HG02678 (cell line): ENCODE measurements at regions not wholly inside any gene's neighbourhood (a gene's known extent, or its start where the extent isn't known, plus 50 kb on each side); places are given as distances from the start of the nearest gene placed in this dataset.

Experiments used
- ATAC-seq: cut with Tn5 transposase; IDR thresholded peaks from one replicate; pipeline ENCODE4 v1.9.1; 2021; ENCODE audit warnings: mild to moderate bottlenecking, moderate library complexity; ENCODE audit not compliant: unreplicated experiment

GRCh38 chr12:4056910-4057845 lies 184.0 kb upstream of the PARP11 start:
- no peak for ATAC-seq

- no peak for ATAC-seq
Observed at GRCh38 chr12:4054630-4055029, 181.4 kb upstream of the PARP11 start.

DNA sequence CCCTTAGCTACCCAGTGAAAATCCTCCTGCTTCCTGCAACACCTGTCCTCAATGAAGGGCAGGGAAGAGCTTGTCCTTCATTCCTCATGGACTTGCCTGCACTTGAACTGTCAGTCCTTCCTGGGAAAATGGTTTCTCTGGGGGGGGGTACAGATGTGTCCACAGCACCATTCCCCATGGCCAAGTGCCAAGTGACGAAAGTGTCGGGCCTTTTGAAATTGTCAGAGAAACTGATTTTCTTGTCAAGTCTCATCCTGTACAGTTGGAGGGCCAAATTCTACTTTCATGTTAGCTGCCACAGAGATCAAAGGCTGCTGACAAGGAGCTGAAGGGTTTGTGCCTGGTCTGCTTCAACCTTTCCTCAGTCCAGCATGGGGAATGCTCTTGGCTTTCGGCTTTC lies 179.5 kb upstream of the PARP11 start:
- no peak for ATAC-seq

GRCh38 chr12:4051596-4051995 lies 178.4 kb upstream of the PARP11 start:
- no peak for ATAC-seq

GRCh38 chr12:4050340-4050739 lies 177.1 kb upstream of the PARP11 start:
- ATAC-seq = no peak

DNA sequence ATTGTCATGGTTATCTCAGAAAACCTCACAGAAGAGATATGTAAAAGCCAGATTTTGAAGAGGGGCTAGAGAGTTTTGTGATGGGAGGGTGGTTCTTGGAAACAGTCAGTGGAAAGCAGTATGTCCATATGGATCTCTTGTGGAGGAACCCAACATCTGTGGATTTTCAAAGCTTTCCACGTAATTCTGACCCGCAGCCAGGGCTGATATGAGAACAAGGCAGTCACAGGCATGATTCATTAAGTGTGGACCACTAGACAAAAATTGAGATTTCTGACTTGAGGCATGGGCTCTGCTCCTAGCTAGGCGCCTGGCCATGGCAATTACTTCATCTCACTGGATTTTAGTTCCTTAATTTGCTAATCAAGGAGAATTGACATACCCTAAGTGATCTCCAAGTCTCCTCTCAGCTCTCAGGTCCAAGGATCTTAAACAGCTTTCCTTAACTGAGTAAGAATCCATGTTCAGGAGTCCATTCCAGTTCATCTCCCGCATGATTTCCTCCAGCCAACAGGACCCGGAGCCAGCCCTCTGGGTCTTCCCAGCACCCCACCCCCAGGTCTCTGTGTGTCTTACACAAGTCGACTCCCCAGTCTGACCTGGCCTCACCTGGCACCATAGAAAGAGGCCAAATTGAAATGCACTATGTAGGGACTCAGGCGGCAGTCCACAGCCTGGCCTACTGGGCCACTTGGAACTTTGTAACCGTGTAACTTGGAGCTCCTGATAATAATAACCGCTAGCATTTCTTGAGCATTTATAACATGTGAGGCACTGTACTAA lies 176.3 kb upstream of the PARP11 start:
- ATAC-seq = no peak

- ATAC-seq = no peak
Observed at GRCh38 chr12:4047421-4047820, 174.2 kb upstream of the PARP11 start.

- ATAC-seq = no peak
Observed at GRCh38 chr12:4046495-4046840, 173.3 kb upstream of the PARP11 start.

GRCh38 chr12:4045786-4046494 lies 172.7 kb upstream of the PARP11 start:
- ATAC-seq = no peak

DNA sequence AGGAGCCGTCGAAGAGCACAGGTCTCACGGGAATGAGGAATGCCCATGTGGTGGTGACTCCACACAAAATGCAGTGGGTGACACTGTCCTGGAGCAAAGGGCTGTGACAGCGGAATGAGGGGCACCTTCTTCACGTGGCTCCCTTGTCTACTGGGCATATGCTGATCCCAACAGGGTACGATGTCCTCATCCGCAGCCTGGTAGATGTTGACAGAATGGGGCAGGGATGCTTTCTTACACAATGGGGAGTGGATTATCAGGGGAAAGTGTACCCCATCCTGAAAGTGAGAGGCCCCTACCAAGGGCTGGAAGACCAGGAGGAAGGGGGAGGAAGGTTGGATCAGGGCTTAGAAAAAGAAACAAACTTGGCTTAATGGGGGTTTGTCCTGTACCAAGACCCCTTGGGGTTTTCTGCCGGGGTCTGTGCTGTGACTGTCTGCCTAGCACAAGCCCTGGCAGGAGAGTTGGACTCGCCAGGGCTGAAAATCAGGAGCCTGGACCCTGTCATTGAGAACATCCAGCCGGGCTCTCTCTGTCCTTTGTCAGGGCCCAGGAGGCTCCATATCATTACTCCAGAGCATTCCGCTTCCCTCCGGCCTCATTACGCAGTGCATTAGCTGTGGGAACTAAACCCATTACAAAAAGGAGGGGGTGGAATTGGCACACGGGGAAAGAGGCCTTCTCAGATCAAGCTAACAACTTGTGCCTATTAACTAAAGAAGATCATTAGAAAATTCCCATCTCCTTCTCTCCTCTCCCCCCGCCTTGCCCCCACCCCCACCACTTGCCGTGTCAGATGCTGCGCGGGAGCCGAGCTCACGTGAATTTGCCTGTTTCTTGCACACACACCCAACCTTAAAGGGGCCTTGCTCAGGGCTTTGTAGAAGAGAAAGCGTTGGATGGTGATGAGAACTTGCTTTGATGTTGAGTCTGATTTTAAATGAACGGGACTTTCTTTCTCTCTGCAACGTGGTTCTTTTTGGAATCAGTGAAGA lies 171.8 kb upstream of the PARP11 start:
- no peak for ATAC-seq

DNA sequence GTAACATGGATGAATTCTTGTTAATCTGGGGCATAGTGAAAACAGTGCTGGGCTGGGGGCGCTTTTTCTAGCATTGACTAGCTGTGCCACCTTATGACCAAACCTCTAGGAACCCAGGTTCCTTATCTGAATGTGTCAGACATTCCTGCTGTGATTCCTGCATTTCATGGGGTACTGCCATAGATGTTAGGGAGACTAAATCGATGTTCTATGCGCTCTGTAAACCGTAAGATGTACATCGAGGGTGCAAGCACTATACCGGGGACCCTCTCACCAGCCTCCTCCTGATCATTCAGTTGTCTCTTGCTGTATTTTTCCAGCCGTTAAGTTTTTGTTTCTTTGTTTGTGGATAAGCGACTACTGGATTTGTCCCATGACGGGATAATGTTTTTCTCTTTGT lies 170.9 kb upstream of the PARP11 start:
- ATAC-seq = no peak

DNA sequence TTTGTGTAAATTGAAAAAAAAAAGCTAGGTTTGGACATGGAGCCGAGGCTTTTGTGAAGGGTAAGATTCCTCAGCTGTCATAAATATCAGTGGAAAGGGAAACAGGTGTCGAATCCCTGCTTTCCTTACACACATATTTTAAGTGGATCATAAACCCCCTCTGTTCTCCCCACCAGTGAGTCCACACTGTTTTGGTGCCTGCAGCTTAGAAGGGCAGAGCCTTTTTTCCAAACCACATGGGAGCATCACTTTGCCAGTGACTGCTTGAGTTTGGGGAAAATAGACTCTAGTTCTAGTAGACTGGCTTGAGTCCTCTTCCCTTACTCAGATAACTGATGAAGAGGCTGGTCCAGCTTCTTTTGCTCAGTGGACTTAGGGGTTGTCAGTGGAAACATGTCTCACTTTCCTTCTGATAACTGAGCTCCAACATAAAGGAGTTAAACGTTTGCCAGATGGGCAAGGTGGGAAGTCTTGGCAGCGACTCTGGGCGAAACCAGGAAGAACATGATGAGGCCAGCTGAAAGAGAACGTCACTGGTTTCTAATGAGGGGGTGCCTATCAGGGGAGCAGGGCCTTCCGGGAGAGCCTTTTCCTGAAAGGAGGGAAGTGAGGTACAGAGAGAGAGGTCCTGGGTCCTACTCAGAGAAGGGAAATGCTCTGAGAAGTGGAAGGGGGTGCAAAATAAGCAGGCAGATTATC lies 168.1 kb upstream of the PARP11 start:
- ATAC-seq = no peak

- no peak for ATAC-seq
Observed at GRCh38 chr12:4039931-4040330, 166.7 kb upstream of the PARP11 start.

DNA sequence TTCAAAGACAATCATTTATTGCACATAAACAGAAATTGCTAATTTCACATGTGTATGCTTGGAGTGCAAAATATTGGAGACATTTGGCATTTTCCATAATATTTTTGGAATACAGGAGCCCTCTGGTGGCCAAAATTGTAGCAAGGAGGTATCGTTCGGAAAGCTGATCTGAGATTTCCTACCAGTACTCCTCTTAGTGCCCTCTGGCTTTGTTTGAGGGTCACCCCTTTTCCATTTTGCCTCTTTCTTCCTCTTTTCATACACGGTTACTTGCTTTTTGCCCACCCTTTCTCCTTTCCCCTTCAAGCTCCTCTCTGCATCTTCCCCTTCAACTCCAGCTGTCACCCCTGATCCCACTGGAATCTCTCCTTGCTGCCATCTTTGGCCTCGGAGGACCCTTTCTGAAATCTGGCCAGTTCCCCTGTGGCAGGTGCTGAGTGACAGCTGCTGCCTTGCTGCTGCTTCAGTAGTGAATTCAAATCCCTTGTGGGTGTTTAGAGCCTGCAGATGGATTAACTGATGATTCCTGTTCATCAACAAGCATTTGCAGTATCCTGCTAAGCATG lies 164.6 kb upstream of the PARP11 start:
- ATAC-seq = no peak

GRCh38 chr12:4036671-4037271 lies 163.6 kb upstream of the PARP11 start:
- ATAC-seq = no peak

DNA sequence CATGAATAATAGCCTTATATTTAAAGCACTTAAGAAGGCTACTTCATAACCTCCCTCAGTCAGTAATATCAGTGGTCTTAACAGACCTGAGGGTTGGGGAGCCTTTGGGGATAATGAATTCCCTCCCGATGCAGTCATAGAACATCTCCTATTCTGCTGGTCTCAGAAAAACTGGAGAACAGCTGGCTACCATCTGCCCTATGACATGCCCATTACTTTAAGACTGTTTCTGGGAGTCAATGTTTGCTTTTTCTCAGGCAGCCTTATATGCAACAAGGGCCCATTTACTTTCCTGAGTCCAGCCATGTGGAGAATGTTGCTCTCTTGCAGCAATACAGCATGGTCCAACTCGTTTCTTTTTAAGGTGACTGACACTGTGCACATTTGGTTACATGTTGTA lies 161.7 kb upstream of the PARP11 start:
- ATAC-seq = no peak

GRCh38 chr12:4032924-4033615 lies 159.9 kb upstream of the PARP11 start:
- ATAC-seq = no peak

GRCh38 chr12:4031703-4032291 lies 158.6 kb upstream of the PARP11 start:
- no peak for ATAC-seq
